ENCODE measurements at regions not wholly inside any gene's neighbourhood (a gene's known extent, or its start where the extent isn't known, plus 50 kb on each side); places are given as distances from the start of the nearest gene placed in this dataset.

GRCh38 chr2:180910831-180911665 lies 69.4 kb upstream of the UBE2E3 start:
- peaks cover 7% of the 10 kb centered on the region; the same call in 1 of the 2 replicates for H3K4me1 ChIP-seq (replicated peaks; ENCODE audit: insufficient read depth)
- DNase-seq = no peak
- TF ChIP-seq, protein P1, sequence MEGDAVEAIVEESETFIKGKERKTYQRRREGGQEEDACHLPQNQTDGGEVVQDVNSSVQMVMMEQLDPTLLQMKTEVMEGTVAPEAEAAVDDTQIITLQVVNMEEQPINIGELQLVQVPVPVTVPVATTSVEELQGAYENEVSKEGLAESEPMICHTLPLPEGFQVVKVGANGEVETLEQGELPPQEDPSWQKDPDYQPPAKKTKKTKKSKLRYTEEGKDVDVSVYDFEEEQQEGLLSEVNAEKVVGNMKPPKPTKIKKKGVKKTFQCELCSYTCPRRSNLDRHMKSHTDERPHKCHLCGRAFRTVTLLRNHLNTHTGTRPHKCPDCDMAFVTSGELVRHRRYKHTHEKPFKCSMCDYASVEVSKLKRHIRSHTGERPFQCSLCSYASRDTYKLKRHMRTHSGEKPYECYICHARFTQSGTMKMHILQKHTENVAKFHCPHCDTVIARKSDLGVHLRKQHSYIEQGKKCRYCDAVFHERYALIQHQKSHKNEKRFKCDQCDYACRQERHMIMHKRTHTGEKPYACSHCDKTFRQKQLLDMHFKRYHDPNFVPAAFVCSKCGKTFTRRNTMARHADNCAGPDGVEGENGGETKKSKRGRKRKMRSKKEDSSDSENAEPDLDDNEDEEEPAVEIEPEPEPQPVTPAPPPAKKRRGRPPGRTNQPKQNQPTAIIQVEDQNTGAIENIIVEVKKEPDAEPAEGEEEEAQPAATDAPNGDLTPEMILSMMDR (conservative IDR thresholded peaks at IDR 0.05) = no peak
- TF ChIP-seq EZH2 (IDR thresholded peaks at IDR 0.05; ENCODE audit: low read depth) = no peak
- H3K79me2 ChIP-seq (ENCODE audit: low read depth) = no peaks in the 10 kb centered on the region
- intact Hi-C loops (cut with micrococcal nuclease; ENCODE audit: unreplicated experiment) = no loop called here
- no peak overlapping the region for H3K4me3 ChIP-seq
- no peaks in the 10 kb centered on the region for H3K36me3 ChIP-seq (ENCODE audit: low read depth)
- no peak overlapping the region for H3K27ac ChIP-seq
- H3F3A ChIP-seq (ENCODE audit: insufficient read depth, low read depth) = no peaks in the 10 kb centered on the region
- BruUV-seq (replicated peaks) = no TSS peak
- H4K20me1 ChIP-seq (ENCODE audit: insufficient read depth) = no peaks in the 10 kb centered on the region
- ChIA-PET CTCF (no interaction called here), POLR2A (ENCODE audit: unreplicated experiment) (no interaction called here)
- H3K27me3 ChIP-seq (ENCODE audit: insufficient read depth, low read depth) = no peaks in the 10 kb centered on the region
- H3K9me2 ChIP-seq (ENCODE audit: insufficient read depth) = no peaks in the 10 kb centered on the region
- no peak overlapping the region for H3K4me2 ChIP-seq
- H2AFZ ChIP-seq = no peak overlapping the region
- no peaks in the 10 kb centered on the region for H3K9me3 ChIP-seq (ENCODE audit: insufficient read depth, low read depth)

DNA sequence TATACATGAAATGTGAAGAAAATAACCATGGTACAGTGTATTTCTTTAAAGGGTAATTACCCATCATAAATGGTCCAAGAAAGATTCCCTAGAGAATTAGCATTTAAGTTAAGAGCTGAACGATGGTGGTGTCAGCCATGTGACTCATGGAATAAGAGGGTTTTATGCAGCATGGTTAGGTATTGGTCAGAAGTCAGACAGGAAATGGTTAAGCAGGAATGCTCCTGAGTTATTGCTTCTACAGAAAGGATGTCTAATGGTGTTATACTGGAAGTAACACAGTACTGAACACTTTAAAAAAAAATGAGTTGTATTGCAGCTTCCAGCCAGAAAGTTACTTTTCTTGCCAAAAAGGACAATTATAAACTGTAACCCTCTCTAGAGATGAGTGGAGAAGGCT lies 72.7 kb upstream of the UBE2E3 start:
- no TSS peak for BruUV-seq (replicated peaks)

GRCh38 chr2:180905461-180905860 lies 74.9 kb upstream of the UBE2E3 start:
- Histone ChIP-seq H3K4me1 (replicated peaks; ENCODE audit: insufficient read depth) (peaks cover 7% of the 10 kb centered on the region; the same call in 1 of the 2 replicates), H3K27me3 (ENCODE audit: insufficient read depth, low read depth) (no peaks in the 10 kb centered on the region), H4K20me1 (ENCODE audit: insufficient read depth) (no peaks in the 10 kb centered on the region), H3K4me2 (no peak overlapping the region), H3K27ac (no peak overlapping the region), H3K36me3 (ENCODE audit: low read depth) (no peaks in the 10 kb centered on the region), H3F3A (ENCODE audit: insufficient read depth, low read depth) (no peaks in the 10 kb centered on the region), H3K79me2 (ENCODE audit: low read depth) (no peaks in the 10 kb centered on the region), H3K4me3 (no peak overlapping the region), H2AFZ (no peak overlapping the region; the same call in 1 of the 2 replicates), H3K9me3 (ENCODE audit: insufficient read depth, low read depth) (no peaks in the 10 kb centered on the region), H3K9me2 (ENCODE audit: insufficient read depth) (no peaks in the 10 kb centered on the region)
- no TSS peak for BruUV-seq (replicated peaks)
- ChIA-PET POLR2A (ENCODE audit: unreplicated experiment) (no interaction called here), CTCF (no interaction called here)
- intact Hi-C loops (cut with micrococcal nuclease; ENCODE audit: unreplicated experiment) = no loop called here
- TF ChIP-seq, protein P1 (conservative IDR thresholded peaks at IDR 0.05) = no peak
- no peak for TF ChIP-seq EZH2 (IDR thresholded peaks at IDR 0.05; ENCODE audit: low read depth)
- no peak for DNase-seq

More for the DNA sequence above, 72.7 kb upstream of the UBE2E3 start:
- no peaks in the 10 kb centered on the region for H4K20me1 ChIP-seq (ENCODE audit: insufficient read depth)
- H3K9me2 ChIP-seq (ENCODE audit: insufficient read depth) = no peaks in the 10 kb centered on the region
- H3K4me2 ChIP-seq = no peak overlapping the region
- ChIA-PET CTCF (no interaction called here), POLR2A (ENCODE audit: unreplicated experiment) (no interaction called here)
- H3K36me3 ChIP-seq (ENCODE audit: low read depth) = no peaks in the 10 kb centered on the region
- peaks cover 7% of the 10 kb centered on the region; the same call in 1 of the 2 replicates for H3K4me1 ChIP-seq (replicated peaks; ENCODE audit: insufficient read depth)
- intact Hi-C loops (cut with micrococcal nuclease; ENCODE audit: unreplicated experiment) = no loop called here
- no peak for DNase-seq
- H3K9me3 ChIP-seq (ENCODE audit: insufficient read depth, low read depth) = no peaks in the 10 kb centered on the region
- H2AFZ ChIP-seq = no peak overlapping the region
- H3K27ac ChIP-seq = no peak overlapping the region
- H3K4me3 ChIP-seq = no peak overlapping the region
- H3F3A ChIP-seq (ENCODE audit: insufficient read depth, low read depth) = no peaks in the 10 kb centered on the region
- TF ChIP-seq EZH2 (IDR thresholded peaks at IDR 0.05; ENCODE audit: low read depth) = no peak
- TF ChIP-seq, protein P1 (conservative IDR thresholded peaks at IDR 0.05) = no peak
- no peaks in the 10 kb centered on the region for H3K79me2 ChIP-seq (ENCODE audit: low read depth)
- H3K27me3 ChIP-seq (ENCODE audit: insufficient read depth, low read depth) = no peaks in the 10 kb centered on the region
